Liver (tissue), 8 donors: ENCODE measurements at regions not wholly inside any gene's neighbourhood (a gene's known extent, or its start where the extent isn't known, plus 50 kb on each side); places are given as distances from the start of the nearest gene placed in this dataset.

ENCODE experiments used
- DNase-seq: peaks from one replicate; pipeline ENCODE4 v3.0.0-alpha.2; 2017; ENCODE audit warnings: low spot score
- H3K27ac ChIP-seq, 2 donors: one replicate each; pipeline ENCODE4 v1.7.0; 2013; ENCODE audit warnings: inconsistent platforms in 2 of 2, low read length in 2 of 2, control low read depth in 1 of 2, low read depth in 1 of 2, mild to moderate bottlenecking in 1 of 2
- H3K27me3 ChIP-seq, 4 donors: one replicate each; pipeline versions ENCODE4 v1.6.1 to v1.7.0; 2013; ENCODE audit warnings: low read length in 3 of 4, inconsistent platforms in 1 of 4, mild to moderate bottlenecking in 1 of 4, moderate library complexity in 1 of 4; ENCODE audit not compliant: control insufficient read depth in 4 of 4, insufficient read depth in 4 of 4
- H3K36me3 ChIP-seq, 4 donors: one replicate each; pipeline versions ENCODE4 v1.6.1 to v1.7.0; 2013; ENCODE audit warnings: low read length in 3 of 4, mild to moderate bottlenecking in 3 of 4, low read depth in 1 of 4, moderate library complexity in 1 of 4; ENCODE audit not compliant: control insufficient read depth in 4 of 4, insufficient read depth in 3 of 4
- H3K4me1 ChIP-seq, 4 donors: one replicate each; pipeline versions ENCODE4 v1.6.1 to v1.7.0; 2013; ENCODE audit warnings: low read length in 3 of 4, mild to moderate bottlenecking in 3 of 4, moderate library complexity in 1 of 4; ENCODE audit not compliant: control insufficient read depth in 4 of 4, insufficient read depth in 4 of 4
- H3K4me3 ChIP-seq, 3 donors: one replicate each; pipeline versions ENCODE4 v1.6.1 to v1.7.0; 2013; ENCODE audit warnings: low read length in 3 of 3, control low read depth in 1 of 3, low read depth in 1 of 3, mild to moderate bottlenecking in 1 of 3
- H3K9ac ChIP-seq, 2 donors: one replicate each; pipeline ENCODE4 v1.7.0; 2013; ENCODE audit warnings: low read length in 2 of 2, mild to moderate bottlenecking in 2 of 2, moderate library complexity in 2 of 2, control low read depth in 1 of 2, low read depth in 1 of 2
- H3K9me3 ChIP-seq, 4 donors: one replicate each; pipeline versions ENCODE4 v1.6.1 to v1.7.0; 2013; ENCODE audit warnings: low read length in 3 of 4; ENCODE audit not compliant: control insufficient read depth in 4 of 4
- EGR1 ChIP-seq, 2 donors: IDR thresholded peaks; 2 replicates each; pipeline ENCODE4 v1.6.1; 2016 to 2018; ENCODE audit warnings: antibody characterized with exemption in 2 of 2, low read depth in 2 of 2
- FOXA1 ChIP-seq: IDR thresholded peaks from 2 replicates; pipeline ENCODE4 v1.6.1; 2016; ENCODE audit warnings: antibody characterized with exemption
- FOXA2 ChIP-seq: IDR thresholded peaks from 2 replicates; pipeline ENCODE4 v1.6.1; 2016; ENCODE audit warnings: antibody characterized with exemption
- GABPA ChIP-seq, 2 donors: IDR thresholded peaks in 1 of 2; conservative IDR thresholded peaks in 1 of 2; 2 replicates each; pipeline ENCODE4 v1.6.1; 2016; ENCODE audit warnings: antibody characterized with exemption in 2 of 2, mild to moderate bottlenecking in 1 of 2, moderate library complexity in 1 of 2
- HNF4A ChIP-seq, 2 donors: conservative IDR thresholded peaks; 2 replicates each; pipeline ENCODE4 v1.6.1; 2016; ENCODE audit warnings: antibody characterized with exemption in 2 of 2, mild to moderate bottlenecking in 2 of 2
- HNF4G ChIP-seq: IDR thresholded peaks from 2 replicates; pipeline ENCODE4 v1.6.1; 2016; ENCODE audit warnings: antibody characterized with exemption
- JUND ChIP-seq, 2 donors: IDR thresholded peaks; 2 replicates each; pipeline ENCODE4 v1.6.1; 2016; ENCODE audit warnings: antibody characterized with exemption in 2 of 2
- MAX ChIP-seq: IDR thresholded peaks from 2 replicates; pipeline ENCODE4 v1.6.1; 2016; ENCODE audit warnings: antibody characterized with exemption
- NR2F2 ChIP-seq: IDR thresholded peaks from 2 replicates; pipeline ENCODE4 v1.6.1; 2016; ENCODE audit warnings: antibody characterized with exemption
- RAD21 ChIP-seq, 2 donors: IDR thresholded peaks; 2 replicates each; pipeline ENCODE4 v1.6.1; 2016; ENCODE audit warnings: antibody characterized with exemption in 2 of 2, mild to moderate bottlenecking in 2 of 2
- RXRA ChIP-seq, 2 donors: IDR thresholded peaks; 2 replicates each; pipeline ENCODE4 v1.6.1; 2017 to 2018; ENCODE audit warnings: antibody characterized with exemption in 2 of 2, mild to moderate bottlenecking in 1 of 2
- SP1 ChIP-seq: IDR thresholded peaks from 2 replicates; pipeline ENCODE4 v1.6.1; 2018; ENCODE audit warnings: antibody characterized with exemption, mild to moderate bottlenecking
- TAF1 ChIP-seq: conservative IDR thresholded peaks from 2 replicates; pipeline ENCODE4 v1.6.1; 2016; ENCODE audit warnings: antibody characterized with exemption, mild to moderate bottlenecking
- YY1 ChIP-seq: IDR thresholded peaks from 2 replicates; pipeline ENCODE4 v1.6.1; 2016; ENCODE audit warnings: antibody characterized with exemption, mild to moderate bottlenecking
- ZBTB33 ChIP-seq: IDR thresholded peaks from 2 replicates; pipeline ENCODE4 v1.6.1; 2016; ENCODE audit warnings: antibody characterized with exemption
- WGBS: extraction: QIAGEN DNeasy Blood & Tissue Kit; methylation state at CpG from one replicate; pipeline ENCODE4 v1.1.7; 2013; 5-methylcytosine and 5-hydroxymethylcytosine counted together
- TF ChIP-seq, protein P1 (sequence below): fragments of 150-350 bp; IDR thresholded peaks from 2 replicates; pipeline ENCODE4 v1.5.1; 2017; ENCODE audit warnings: improper control_type of control experiment, low read depth, low read length; ENCODE audit not compliant: missing input control
- TF ChIP-seq, protein P2 (sequence below): IDR thresholded peaks from 2 replicates; pipeline ENCODE4 v1.6.1; 2016; ENCODE audit warnings: antibody characterized with exemption, mild to moderate bottlenecking
- donor health status: healthy.
- donor health status: healthy.
- donor health status: healthy.
- donor health status: healthy.
- donor health status: healthy.

DNA sequence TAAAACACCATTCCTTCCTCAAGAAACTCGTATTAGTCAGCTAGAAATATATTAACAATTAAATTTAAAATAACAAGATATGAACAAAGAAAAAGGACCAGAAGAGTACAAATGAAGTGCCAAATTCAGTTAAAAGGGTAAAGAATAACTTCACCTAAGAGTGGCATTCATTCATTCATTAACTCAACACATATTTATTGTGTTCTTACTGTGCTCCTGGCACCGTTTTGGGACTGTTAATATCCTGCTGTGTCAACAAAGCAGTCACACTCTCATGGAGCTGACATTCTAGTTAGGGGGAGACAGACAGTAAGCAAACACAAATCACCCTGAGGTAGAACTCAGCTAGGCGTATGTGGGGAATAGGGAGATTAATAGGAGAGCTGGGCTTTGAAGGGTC is 123.6 kb upstream of the DPPA4 start:
- no peak for TF ChIP-seq TAF1
- no peak for TF ChIP-seq FOXA2
- no peak for TF ChIP-seq HNF4A (conservative IDR thresholded peaks at IDR 0.05)
- no peak for TF ChIP-seq ZBTB33
- TF ChIP-seq RXRA (IDR thresholded peaks at IDR 0.05) = no peak
- TF ChIP-seq NR2F2 = no peak
- TF ChIP-seq, protein P1, sequence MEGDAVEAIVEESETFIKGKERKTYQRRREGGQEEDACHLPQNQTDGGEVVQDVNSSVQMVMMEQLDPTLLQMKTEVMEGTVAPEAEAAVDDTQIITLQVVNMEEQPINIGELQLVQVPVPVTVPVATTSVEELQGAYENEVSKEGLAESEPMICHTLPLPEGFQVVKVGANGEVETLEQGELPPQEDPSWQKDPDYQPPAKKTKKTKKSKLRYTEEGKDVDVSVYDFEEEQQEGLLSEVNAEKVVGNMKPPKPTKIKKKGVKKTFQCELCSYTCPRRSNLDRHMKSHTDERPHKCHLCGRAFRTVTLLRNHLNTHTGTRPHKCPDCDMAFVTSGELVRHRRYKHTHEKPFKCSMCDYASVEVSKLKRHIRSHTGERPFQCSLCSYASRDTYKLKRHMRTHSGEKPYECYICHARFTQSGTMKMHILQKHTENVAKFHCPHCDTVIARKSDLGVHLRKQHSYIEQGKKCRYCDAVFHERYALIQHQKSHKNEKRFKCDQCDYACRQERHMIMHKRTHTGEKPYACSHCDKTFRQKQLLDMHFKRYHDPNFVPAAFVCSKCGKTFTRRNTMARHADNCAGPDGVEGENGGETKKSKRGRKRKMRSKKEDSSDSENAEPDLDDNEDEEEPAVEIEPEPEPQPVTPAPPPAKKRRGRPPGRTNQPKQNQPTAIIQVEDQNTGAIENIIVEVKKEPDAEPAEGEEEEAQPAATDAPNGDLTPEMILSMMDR = no peak
- TF ChIP-seq HNF4G = no peak
- TF ChIP-seq FOXA1 = no peak
- TF ChIP-seq GABPA (IDR thresholded peaks at IDR 0.05 in 1 of 2, conservative IDR thresholded peaks at IDR 0.05 in 1 of 2) = no peak
- TF ChIP-seq, protein P2, sequence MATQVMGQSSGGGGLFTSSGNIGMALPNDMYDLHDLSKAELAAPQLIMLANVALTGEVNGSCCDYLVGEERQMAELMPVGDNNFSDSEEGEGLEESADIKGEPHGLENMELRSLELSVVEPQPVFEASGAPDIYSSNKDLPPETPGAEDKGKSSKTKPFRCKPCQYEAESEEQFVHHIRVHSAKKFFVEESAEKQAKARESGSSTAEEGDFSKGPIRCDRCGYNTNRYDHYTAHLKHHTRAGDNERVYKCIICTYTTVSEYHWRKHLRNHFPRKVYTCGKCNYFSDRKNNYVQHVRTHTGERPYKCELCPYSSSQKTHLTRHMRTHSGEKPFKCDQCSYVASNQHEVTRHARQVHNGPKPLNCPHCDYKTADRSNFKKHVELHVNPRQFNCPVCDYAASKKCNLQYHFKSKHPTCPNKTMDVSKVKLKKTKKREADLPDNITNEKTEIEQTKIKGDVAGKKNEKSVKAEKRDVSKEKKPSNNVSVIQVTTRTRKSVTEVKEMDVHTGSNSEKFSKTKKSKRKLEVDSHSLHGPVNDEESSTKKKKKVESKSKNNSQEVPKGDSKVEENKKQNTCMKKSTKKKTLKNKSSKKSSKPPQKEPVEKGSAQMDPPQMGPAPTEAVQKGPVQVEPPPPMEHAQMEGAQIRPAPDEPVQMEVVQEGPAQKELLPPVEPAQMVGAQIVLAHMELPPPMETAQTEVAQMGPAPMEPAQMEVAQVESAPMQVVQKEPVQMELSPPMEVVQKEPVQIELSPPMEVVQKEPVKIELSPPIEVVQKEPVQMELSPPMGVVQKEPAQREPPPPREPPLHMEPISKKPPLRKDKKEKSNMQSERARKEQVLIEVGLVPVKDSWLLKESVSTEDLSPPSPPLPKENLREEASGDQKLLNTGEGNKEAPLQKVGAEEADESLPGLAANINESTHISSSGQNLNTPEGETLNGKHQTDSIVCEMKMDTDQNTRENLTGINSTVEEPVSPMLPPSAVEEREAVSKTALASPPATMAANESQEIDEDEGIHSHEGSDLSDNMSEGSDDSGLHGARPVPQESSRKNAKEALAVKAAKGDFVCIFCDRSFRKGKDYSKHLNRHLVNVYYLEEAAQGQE = no peak
- no peak for TF ChIP-seq JUND (IDR thresholded peaks at IDR 0.05)
- TF ChIP-seq RAD21 (IDR thresholded peaks at IDR 0.05) = no peak
- no peak for TF ChIP-seq SP1
- no peak for TF ChIP-seq YY1
- no peak for TF ChIP-seq MAX
- TF ChIP-seq EGR1 (IDR thresholded peaks at IDR 0.05; ENCODE audit: low read depth in 2 of 2) = no peak
- Histone ChIP-seq H3K36me3 (no peaks in the 10 kb centered on the region), H3K27me3 (no peaks in the 10 kb centered on the region), H3K27ac (no peak overlapping the region), H3K9ac (no peak overlapping the region), H3K4me1 (no peaks in the 10 kb centered on the region), H3K4me3 (no peak overlapping the region), H3K9me3 (no peaks in the 10 kb centered on the region)
- WGBS = 68% methylated on average over 3 of the region's 3 CpGs
- DNase-seq = no peak

GRCh38 chr3:109445210-109445609 is 107.9 kb upstream of the DPPA4 start:
- H3K9ac ChIP-seq = no peak overlapping the region
- WGBS = 78% methylated on average over 3 of the region's 3 CpGs
- H3K27me3 ChIP-seq = no peaks in the 10 kb centered on the region
- H3K27ac ChIP-seq = no peak overlapping the region
- no peaks in the 10 kb centered on the region for H3K9me3 ChIP-seq
- H3K4me3 ChIP-seq = no peak overlapping the region
- TF ChIP-seq NR2F2 (no peak), EGR1 (IDR thresholded peaks at IDR 0.05; ENCODE audit: low read depth in 2 of 2) (no peak)
- H3K4me1 ChIP-seq = no peaks in the 10 kb centered on the region
- no peak for DNase-seq
- H3K36me3 ChIP-seq = no peaks in the 10 kb centered on the region
